Ovary (tissue), 3 donors: ENCODE measurements at regions not wholly inside any gene's neighbourhood (a gene's known extent, or its start where the extent isn't known, plus 50 kb on each side); places are given as distances from the start of the nearest gene placed in this dataset.

Experiments
- CTCF ChIP-seq, 3 donors: fragments of 450-650 bp in 2 of 3; fragments of 200-600 bp in 1 of 3; IDR thresholded peaks; one replicate each; pipeline versions ENCODE4 v1.5.1 to v1.8.0; 2016 to 2022; ENCODE audit warnings: antibody characterized with exemption in 3 of 3, mild to moderate bottlenecking in 1 of 3
- EP300 ChIP-seq: sonication (generic); formaldehyde crosslinking; IDR thresholded peaks from one replicate; pipeline ENCODE4 v1.6.1; 2017; ENCODE audit warnings: antibody characterized with exemption
- donor health status: DM: no; HTN: no; CAD: no.

- TF ChIP-seq EP300 (no peak), CTCF (IDR thresholded peaks at IDR 0.05) (no peak)
These were observed 194.5 kb upstream of the SPOPL start for GRCh38 chr2:138307099-138307498.
